Muscle of back (tissue), 3 donors: ENCODE measurements at regions not wholly inside any gene's neighbourhood (a gene's known extent, or its start where the extent isn't known, plus 50 kb on each side); places are given as distances from the start of the nearest gene placed in this dataset.
A peak's percentile ranks its signal among the peaks of the same experiment; 100 is the strongest.

Experiments used
- DNase-seq, 3 donors: peaks; one replicate each; pipeline versions ENCODE4 v3.0.0 to v3.0.0-alpha.2; 2013

GRCh38 chr22:42180349-42180842 lies 49.8 kb upstream of the CYP2D6 start:
- peak; percentile 14 to 82 (median 68) for DNase-seq
